ENCODE measurements at regions not wholly inside any gene's neighbourhood (a gene's known extent, or its start where the extent isn't known, plus 50 kb on each side); places are given as distances from the start of the nearest gene placed in this dataset.

GRCh38 chr5:154588091-154588774 is 110.2 kb upstream of the HAND1 start:
- no peak for DNase-seq (ENCODE audit: low read depth)

GRCh38 chr5:154587123-154588026 is 109.3 kb upstream of the HAND1 start:
- no peak for DNase-seq (ENCODE audit: low read depth)

GRCh38 chr5:154583671-154584177 is 105.7 kb upstream of the HAND1 start:
- DNase-seq (ENCODE audit: low read depth): no peak

- DNase-seq (ENCODE audit: low read depth): no peak
Observed at GRCh38 chr5:154580422-154580821, 102.4 kb upstream of the HAND1 start.

- no peak for DNase-seq (ENCODE audit: low read depth)
Observed at GRCh38 chr5:154577416-154577815, 99.4 kb upstream of the HAND1 start.

GRCh38 chr5:154576429-154576806 is 98.4 kb upstream of the HAND1 start:
- no peak for DNase-seq (ENCODE audit: low read depth)

GRCh38 chr5:154575546-154576428 is 97.8 kb upstream of the HAND1 start:
- no peak for DNase-seq (ENCODE audit: low read depth)

GRCh38 chr5:154573011-154573410 is 95.0 kb upstream of the HAND1 start:
- DNase-seq (ENCODE audit: low read depth): no peak

- no peak for DNase-seq (ENCODE audit: low read depth)
Observed at GRCh38 chr5:154571325-154572035, 93.5 kb upstream of the HAND1 start.

GRCh38 chr5:154570572-154571324 is 92.7 kb upstream of the HAND1 start:
- DNase-seq (ENCODE audit: low read depth): no peak

GRCh38 chr5:154568589-154568988 is 90.6 kb upstream of the HAND1 start:
- DNase-seq (ENCODE audit: low read depth): no peak

GRCh38 chr5:154567155-154567554 is 89.1 kb upstream of the HAND1 start:
- no peak for DNase-seq (ENCODE audit: low read depth)

- no peak for DNase-seq (ENCODE audit: low read depth)
Observed at GRCh38 chr5:154566146-154566680, 88.2 kb upstream of the HAND1 start.

- DNase-seq (ENCODE audit: low read depth): no peak
Observed at GRCh38 chr5:154565123-154565522, 87.1 kb upstream of the HAND1 start.

GRCh38 chr5:154562244-154562880 is 84.3 kb upstream of the HAND1 start:
- DNase-seq (ENCODE audit: low read depth): no peak

GRCh38 chr5:154559398-154560276 is 81.6 kb upstream of the HAND1 start:
- no peak for DNase-seq (ENCODE audit: low read depth)

GRCh38 chr5:154557548-154557947 is 79.5 kb upstream of the HAND1 start:
- no peak for DNase-seq (ENCODE audit: low read depth)

GRCh38 chr5:154547551-154547950 is 69.5 kb upstream of the HAND1 start:
- DNase-seq (ENCODE audit: low read depth): no peak

GRCh38 chr5:154546719-154547118 is 68.7 kb upstream of the HAND1 start:
- no peak for DNase-seq (ENCODE audit: low read depth)
